ENCODE measurements at regions not wholly inside any gene's neighbourhood (a gene's known extent, or its start where the extent isn't known, plus 50 kb on each side); places are given as distances from the start of the nearest gene placed in this dataset.
A peak's percentile ranks its signal among the peaks of the same experiment; 100 is the strongest.
"Not testable (repeated sequence)": the region's sequence is repeated elsewhere in the genome, so short reads cannot be mapped to it uniquely, and the experiment has no call there.

- DNase-seq (ENCODE audit: low read depth), result not testable (repeated sequence)
Measured at GRCh38 chr1:146715054-146715453, 223.1 kb upstream of the NBPF12 start.

GRCh38 chr1:146710838-146711521, 227.1 kb upstream of the NBPF12 start:
- peak; percentile 3 for DNase-seq (ENCODE audit: low read depth)

- not testable (repeated sequence) for DNase-seq (ENCODE audit: low read depth)
Measured at GRCh38 chr1:146709302-146709701, 228.8 kb upstream of the NBPF12 start.

- DNase-seq (ENCODE audit: low read depth), result not testable (repeated sequence)
Measured at GRCh38 chr1:146704162-146704724, 233.9 kb upstream of the NBPF12 start.

- peak; percentile 8 for DNase-seq (ENCODE audit: low read depth)
Measured at GRCh38 chr1:146701320-146701719, 236.8 kb upstream of the NBPF12 start.

- DNase-seq (ENCODE audit: low read depth), result not testable (repeated sequence)
Measured at GRCh38 chr1:146695388-146695787, 242.7 kb upstream of the NBPF12 start.

GRCh38 chr1:146691798-146692197, 246.3 kb upstream of the NBPF12 start:
- DNase-seq (ENCODE audit: low read depth), result not testable (repeated sequence)

GRCh38 chr1:146688893-146689292, 249.2 kb upstream of the NBPF12 start:
- DNase-seq (ENCODE audit: low read depth), result not testable (repeated sequence)

- not testable (repeated sequence) for DNase-seq (ENCODE audit: low read depth)
Measured at GRCh38 chr1:146686777-146687366, 251.3 kb upstream of the NBPF12 start.

- DNase-seq (ENCODE audit: low read depth), result not testable (repeated sequence)
Measured at GRCh38 chr1:146683126-146683429, 255.0 kb upstream of the NBPF12 start.

- DNase-seq (ENCODE audit: low read depth), result not testable (repeated sequence)
Measured at GRCh38 chr1:146682227-146683125, 255.6 kb upstream of the NBPF12 start.

GRCh38 chr1:146673729-146674299, 264.3 kb upstream of the NBPF12 start:
- DNase-seq (ENCODE audit: low read depth), result not testable (repeated sequence)

- DNase-seq (ENCODE audit: low read depth), result not testable (repeated sequence)
Measured at GRCh38 chr1:146672608-146673007, 265.5 kb upstream of the NBPF12 start.

- not testable (repeated sequence) for DNase-seq (ENCODE audit: low read depth)
Measured at GRCh38 chr1:146671588-146671987, 266.5 kb upstream of the NBPF12 start.

GRCh38 chr1:146670832-146671566, 267.1 kb upstream of the NBPF12 start:
- not testable (repeated sequence) for DNase-seq (ENCODE audit: low read depth)

GRCh38 chr1:146666275-146666674, 271.8 kb upstream of the NBPF12 start:
- not testable (repeated sequence) for DNase-seq (ENCODE audit: low read depth)

- DNase-seq (ENCODE audit: low read depth), result not testable (repeated sequence)
Measured at GRCh38 chr1:146660242-146660641, 277.9 kb upstream of the NBPF12 start.

- DNase-seq (ENCODE audit: low read depth), result peak; percentile 0
Measured at GRCh38 chr1:146656356-146657060, 281.6 kb upstream of the NBPF12 start.

GRCh38 chr1:146654763-146655162, 283.4 kb upstream of the NBPF12 start:
- not testable (repeated sequence) for DNase-seq (ENCODE audit: low read depth)

- not testable (repeated sequence) for DNase-seq (ENCODE audit: low read depth)
Measured at GRCh38 chr1:146645978-146646604, 292.0 kb upstream of the NBPF12 start.

All from iris pigment epithelial cell (primary cell).